H9 (cell line): ENCODE measurements at regions not wholly inside any gene's neighbourhood (a gene's known extent, or its start where the extent isn't known, plus 50 kb on each side); places are given as distances from the start of the nearest gene placed in this dataset.

ENCODE experiments used
- DNase-seq: peaks from one replicate; pipeline ENCODE4 v3.0.0-alpha.2; 2017
- H2AFZ ChIP-seq: one replicate; pipeline ENCODE4 v1.6.1; 2013; ENCODE audit warnings: mild to moderate bottlenecking, low read length, control low read depth, moderate library complexity
- H2AK5ac ChIP-seq: 2 replicates; pipeline ENCODE4 v1.6.1; 2013; ENCODE audit warnings: low read length, control low read depth, mixed read lengths; ENCODE audit not compliant: insufficient read length
- H2BK120ac ChIP-seq: one replicate; pipeline ENCODE4 v1.6.1; 2013; ENCODE audit warnings: low read depth, mild to moderate bottlenecking, low read length, control low read depth, inconsistent platforms; ENCODE audit not compliant: poor library complexity, severe bottlenecking
- H2BK12ac ChIP-seq: 2 replicates; pipeline ENCODE4 v1.6.1; 2013; ENCODE audit warnings: low read length, control low read depth, mixed read lengths, low read depth; ENCODE audit not compliant: insufficient read length
- H2BK15ac ChIP-seq: 2 replicates; pipeline ENCODE4 v1.6.1; 2013; ENCODE audit warnings: low read depth, low read length, control low read depth
- H2BK20ac ChIP-seq: one replicate; pipeline ENCODE4 v1.6.1; 2013; ENCODE audit warnings: low read depth, mild to moderate bottlenecking, low read length, control low read depth, inconsistent platforms; ENCODE audit not compliant: poor library complexity, severe bottlenecking
- H2BK5ac ChIP-seq: 2 replicates; pipeline ENCODE4 v1.6.1; 2013; ENCODE audit warnings: low read length, control low read depth, mixed read lengths; ENCODE audit not compliant: insufficient read length
- H3K14ac ChIP-seq: 2 replicates; pipeline ENCODE4 v1.6.1; 2013; ENCODE audit warnings: low read length, control low read depth; ENCODE audit not compliant: insufficient read depth
- H3K18ac ChIP-seq: 2 replicates; pipeline ENCODE4 v1.6.1; 2013; ENCODE audit warnings: low read depth, mild to moderate bottlenecking, mixed read lengths, low read length, control low read depth; ENCODE audit not compliant: insufficient read length
- H3K23ac ChIP-seq: 2 replicates; pipeline ENCODE4 v1.6.1; 2013; ENCODE audit warnings: low read length, control low read depth, mixed read lengths, low read depth; ENCODE audit not compliant: insufficient read length
- H3K23me2 ChIP-seq: 2 replicates; pipeline ENCODE4 v1.6.1; 2013; ENCODE audit warnings: low read depth, mild to moderate bottlenecking, mixed read lengths, low read length, control low read depth; ENCODE audit not compliant: insufficient read length, poor library complexity, severe bottlenecking
- H3K27ac ChIP-seq: 2 replicates; pipeline ENCODE4 v1.5.1; 2013; ENCODE audit warnings: low read length, control low read depth, mixed read lengths, low read depth; ENCODE audit not compliant: insufficient read length
- H3K27me3 ChIP-seq: 2 replicates; pipeline ENCODE4 v1.6.1; 2013; ENCODE audit warnings: low read length, control low read depth, inconsistent platforms; ENCODE audit not compliant: insufficient read depth
- H3K4ac ChIP-seq: 2 replicates; pipeline ENCODE4 v1.6.1; 2013; ENCODE audit warnings: low read depth, mild to moderate bottlenecking, control low read depth, inconsistent platforms, low read length, moderate library complexity
- H3K4me1 ChIP-seq: 2 replicates; pipeline ENCODE4 v1.6.1; 2013; ENCODE audit warnings: low read length, control low read depth, inconsistent platforms; ENCODE audit not compliant: insufficient read depth
- H3K4me2 ChIP-seq: 2 replicates; pipeline ENCODE4 v1.6.1; 2013; ENCODE audit warnings: low read length, control low read depth, mixed read lengths; ENCODE audit not compliant: insufficient read length, insufficient read depth
- H3K56ac ChIP-seq: 2 replicates; pipeline ENCODE4 v1.6.1; 2013; ENCODE audit warnings: low read depth, mild to moderate bottlenecking, mixed read lengths, low read length, control low read depth; ENCODE audit not compliant: insufficient read length
- H3K79me1 ChIP-seq: 2 replicates; pipeline ENCODE4 v1.6.1; 2013; ENCODE audit warnings: low read depth, mild to moderate bottlenecking, moderate library complexity, low read length, control low read depth, inconsistent platforms; ENCODE audit not compliant: insufficient read depth, poor library complexity, severe bottlenecking
- H3K79me2 ChIP-seq: 2 replicates; pipeline ENCODE4 v1.6.1; 2013; ENCODE audit warnings: low read length, control low read depth, inconsistent platforms; ENCODE audit not compliant: insufficient read depth
- H3K9ac ChIP-seq: 2 replicates; pipeline ENCODE4 v1.6.1; 2013; ENCODE audit warnings: low read length, control low read depth, mixed read lengths; ENCODE audit not compliant: insufficient read length; ENCODE audit errors: extremely low read depth
- H3K9me3 ChIP-seq: one replicate; pipeline ENCODE4 v1.6.1; 2013; ENCODE audit warnings: low read depth, low read length, inconsistent platforms; ENCODE audit not compliant: control insufficient read depth
- H3T11ph ChIP-seq: one replicate; pipeline ENCODE4 v1.6.1; 2013; ENCODE audit warnings: mild to moderate bottlenecking, low read length, control low read depth, inconsistent platforms
- H4K20me1 ChIP-seq: one replicate; pipeline ENCODE4 v1.6.1; 2013; ENCODE audit not compliant: control insufficient read depth, insufficient read length, insufficient read depth
- H4K5ac ChIP-seq: 2 replicates; pipeline ENCODE4 v1.6.1; 2013; ENCODE audit warnings: low read depth, mild to moderate bottlenecking, mixed read lengths, low read length, control low read depth; ENCODE audit not compliant: insufficient read length
- H4K8ac ChIP-seq: replicated peaks from 2 replicates; pipeline ENCODE4 v1.6.1; 2013; ENCODE audit warnings: low read length, control low read depth, mixed read lengths, low read depth; ENCODE audit not compliant: insufficient read length
- H4K91ac ChIP-seq: 2 replicates; pipeline ENCODE4 v1.6.1; 2013; ENCODE audit warnings: low read depth, mild to moderate bottlenecking, moderate library complexity, mixed read lengths, low read length, control low read depth; ENCODE audit not compliant: insufficient read length
- H3K27ac Mint-ChIP-seq, 3 experiments: 2 replicates in 2 of 3; 3 replicates in 1 of 3; pipeline ENCODE4 v1.8.0; 2020 to 2021; ENCODE audit warnings: mixed read lengths in 3 of 3, mild to moderate bottlenecking in 1 of 3, moderate library complexity in 1 of 3
- H3K27me3 Mint-ChIP-seq: 2 replicates; pipeline ENCODE4 v1.8.0; 2021; ENCODE audit warnings: low read depth, mild to moderate bottlenecking, moderate library complexity, mixed read lengths
- H3K36me3 Mint-ChIP-seq, 3 experiments: 2 replicates in 2 of 3; 3 replicates in 1 of 3; pipeline ENCODE4 v1.8.0; 2020 to 2021; ENCODE audit warnings: low read depth in 3 of 3, mixed read lengths in 3 of 3; ENCODE audit not compliant: insufficient read depth in 1 of 3
- H3K4me1 Mint-ChIP-seq, 2 experiments: 2 replicates each; pipeline ENCODE4 v1.8.0; 2020; ENCODE audit warnings: mixed read lengths in 2 of 2
- H3K4me3 Mint-ChIP-seq, 2 experiments: 2 replicates in 1 of 2; 3 replicates in 1 of 2; pipeline ENCODE4 v1.8.0; 2020 to 2021; ENCODE audit warnings: mild to moderate bottlenecking in 2 of 2, mixed read lengths in 2 of 2, moderate library complexity in 1 of 2
- H3K9me3 Mint-ChIP-seq, 2 experiments: 2 replicates in 1 of 2; 3 replicates in 1 of 2; pipeline ENCODE4 v1.8.0; 2020; ENCODE audit warnings: mild to moderate bottlenecking in 2 of 2, mixed read lengths in 2 of 2, moderate library complexity in 1 of 2
- WGBS: extraction: QIAGEN DNeasy Blood & Tissue Kit; methylation state at CpG from one replicate; pipeline ENCODE4 v1.1.7; 2013; ENCODE audit warnings: missing lambda C conversion rate, low lambda C conversion rate, mixed read lengths; ENCODE audit not compliant: insufficient read length; ENCODE audit errors: extremely low coverage; 5-methylcytosine and 5-hydroxymethylcytosine counted together
- TF ChIP-seq, protein P1 (sequence below): fragments of 200-600 bp; sonication (generic); conservative IDR thresholded peaks from 3 replicates; pipeline ENCODE4 v1.8.0; 2021; ENCODE audit warnings: antibody characterized with exemption, mild to moderate bottlenecking

DNA sequence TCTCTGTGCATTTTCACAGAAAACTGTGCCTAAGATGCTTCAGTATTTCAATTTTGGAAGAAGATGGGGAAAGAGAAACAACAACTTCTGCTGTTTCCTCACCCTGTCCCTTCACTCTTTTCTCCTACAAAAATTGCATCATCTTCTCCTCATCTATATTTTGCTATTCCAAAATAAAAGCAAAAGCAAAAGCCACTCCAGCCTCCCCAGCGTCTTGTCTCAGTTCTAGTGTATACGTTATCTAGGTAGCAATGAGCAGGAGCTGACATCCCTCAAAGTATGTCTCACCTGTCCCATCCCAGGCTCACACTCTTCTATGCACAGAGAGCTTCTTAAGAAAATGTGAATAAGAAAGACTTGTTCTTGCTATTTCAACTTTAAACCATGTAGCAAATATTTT is 163.8 kb upstream of the TAB2 start:
- Mint-ChIP-seq H3K27ac (no peak overlapping the region), H3K36me3 (no peaks in the 10 kb centered on the region; a peak in 3 of 7 replicates), H3K4me3 (no peak overlapping the region), H3K4me1 (peaks cover 12 to 14% of the 10 kb centered on the region in 2 experiments), H3K27me3 (no peaks in the 10 kb centered on the region; the same call in 1 of the 2 replicates), H3K9me3 (0 out of 5 replicates have a peak, but pooled peaks cover 0 to 1% of the 10 kb centered on the region in 2 experiments)
- no peak overlapping the region for H4K91ac ChIP-seq
- no peak overlapping the region for H3K14ac ChIP-seq
- no CpG with 5 or more reads among the region's 2 CpGs for WGBS
- H2BK20ac ChIP-seq = no peak overlapping the region
- H3K4ac ChIP-seq = no peak overlapping the region
- no peak overlapping the region for H3K4me2 ChIP-seq
- H3K27ac ChIP-seq = no peak overlapping the region
- H3K79me2 ChIP-seq = no peaks in the 10 kb centered on the region
- H3K23me2 ChIP-seq = no peaks in the 10 kb centered on the region
- no peak for DNase-seq
- H2AK5ac ChIP-seq = no peak overlapping the region
- H2BK15ac ChIP-seq = no peak overlapping the region
- H3T11ph ChIP-seq = no peak overlapping the region
- H2BK5ac ChIP-seq = no peak overlapping the region
- TF ChIP-seq, protein P1, sequence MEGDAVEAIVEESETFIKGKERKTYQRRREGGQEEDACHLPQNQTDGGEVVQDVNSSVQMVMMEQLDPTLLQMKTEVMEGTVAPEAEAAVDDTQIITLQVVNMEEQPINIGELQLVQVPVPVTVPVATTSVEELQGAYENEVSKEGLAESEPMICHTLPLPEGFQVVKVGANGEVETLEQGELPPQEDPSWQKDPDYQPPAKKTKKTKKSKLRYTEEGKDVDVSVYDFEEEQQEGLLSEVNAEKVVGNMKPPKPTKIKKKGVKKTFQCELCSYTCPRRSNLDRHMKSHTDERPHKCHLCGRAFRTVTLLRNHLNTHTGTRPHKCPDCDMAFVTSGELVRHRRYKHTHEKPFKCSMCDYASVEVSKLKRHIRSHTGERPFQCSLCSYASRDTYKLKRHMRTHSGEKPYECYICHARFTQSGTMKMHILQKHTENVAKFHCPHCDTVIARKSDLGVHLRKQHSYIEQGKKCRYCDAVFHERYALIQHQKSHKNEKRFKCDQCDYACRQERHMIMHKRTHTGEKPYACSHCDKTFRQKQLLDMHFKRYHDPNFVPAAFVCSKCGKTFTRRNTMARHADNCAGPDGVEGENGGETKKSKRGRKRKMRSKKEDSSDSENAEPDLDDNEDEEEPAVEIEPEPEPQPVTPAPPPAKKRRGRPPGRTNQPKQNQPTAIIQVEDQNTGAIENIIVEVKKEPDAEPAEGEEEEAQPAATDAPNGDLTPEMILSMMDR = no peak
- H3K56ac ChIP-seq = no peak overlapping the region
- no peak overlapping the region for H2AFZ ChIP-seq
- H3K23ac ChIP-seq = no peak overlapping the region
- H4K8ac ChIP-seq = no peak overlapping the region
- H3K18ac ChIP-seq = no peak overlapping the region
- H3K79me1 ChIP-seq = no peaks in the 10 kb centered on the region
- H3K27me3 ChIP-seq = no peaks in the 10 kb centered on the region
- no peaks in the 10 kb centered on the region for H3K9me3 ChIP-seq
- H4K20me1 ChIP-seq = no peaks in the 10 kb centered on the region
- no peak overlapping the region for H2BK12ac ChIP-seq
- H2BK120ac ChIP-seq = no peak overlapping the region
- H3K4me1 ChIP-seq = peaks cover 2% of the 10 kb centered on the region; the same call in 1 of the 2 replicates
- no peak overlapping the region for H3K9ac ChIP-seq
- H4K5ac ChIP-seq = no peak overlapping the region
